B cell (primary cell): ENCODE measurements at regions not wholly inside any gene's neighbourhood (a gene's known extent, or its start where the extent isn't known, plus 50 kb on each side); places are given as distances from the start of the nearest gene placed in this dataset.

Experiments
- ATAC-seq: fragments of 200-7000 bp; cut with Tn5 transposase; one replicate; pipeline ENCODE4 v1.10.0; 2021; ENCODE audit warnings: low read depth, mild to moderate bottlenecking, moderate number of reproducible peaks, moderate library complexity
- CTCF ChIA-PET: fragments of 350-600 bp; sonication (Branson Sonifier 250); formaldehyde crosslinking; loops from one replicate; lab custom pipeline; 2021; ENCODE audit warnings: antibody characterized with exemption, inconsistent platforms; lab: Charles Lee
- POLR2A ChIA-PET: fragments of 350-600 bp; sonication (Branson Sonifier 250); formaldehyde crosslinking; loops from one replicate; lab custom pipeline; 2021; ENCODE audit warnings: antibody characterized with exemption; lab: Charles Lee
- DNase-seq: peaks from one replicate; pipeline ENCODE4 v3.0.0; 2013
- H2AFZ ChIP-seq: 2 replicates; pipeline ENCODE4 v1.6.1; 2012; ENCODE audit warnings: mild to moderate bottlenecking, low read depth, low read length; ENCODE audit not compliant: insufficient read depth, poor library complexity, severe bottlenecking
- H3K27ac ChIP-seq, 2 donors: 1 replicate in 1 of 2; 2 replicates in 1 of 2; pipeline ENCODE4 v1.5.1; 2012 to 2013; ENCODE audit warnings: low read length in 2 of 2, mild to moderate bottlenecking in 2 of 2, moderate library complexity in 1 of 2
- H3K27me3 ChIP-seq, 4 experiments: fragments of 200-600 bp in 1 of 4; sonication (generic) in 1 of 4; replicated peaks in 1 of 4; 1 replicate in 2 of 4; 2 replicates in 2 of 4; pipeline versions ENCODE4 v1.6.1 to v1.7.0; 2013 to 2016; ENCODE audit warnings: low read length in 3 of 4, mild to moderate bottlenecking in 2 of 4, mixed read lengths in 1 of 4, moderate library complexity in 1 of 4; ENCODE audit not compliant: insufficient read depth in 4 of 4, control insufficient read depth in 3 of 4; ENCODE audit errors: control extremely low read depth in 1 of 4
- H3K36me3 ChIP-seq, 2 experiments: replicated peaks in 1 of 2; 1 replicate in 1 of 2; 2 replicates in 1 of 2; pipeline versions ENCODE4 v1.6.1 to v1.7.1; 2013; ENCODE audit warnings: low read length in 1 of 2; ENCODE audit not compliant: insufficient read depth in 2 of 2, control insufficient read depth in 1 of 2; ENCODE audit errors: control extremely low read depth in 1 of 2, extremely low read depth in 1 of 2
- H3K4me1 ChIP-seq, 2 donors: fragments of 200-600 bp in 1 of 2; sonication (generic) in 1 of 2; 1 replicate in 1 of 2; 2 replicates in 1 of 2; pipeline versions ENCODE4 v1.5.1 to v1.6.1; 2013 to 2017; ENCODE audit warnings: low read length in 2 of 2; ENCODE audit not compliant: control insufficient read depth in 2 of 2, insufficient read depth in 2 of 2
- H3K4me2 ChIP-seq: replicated peaks from 2 replicates; pipeline ENCODE3; 2012; ENCODE audit warnings: mild to moderate bottlenecking, low read depth, low read length; ENCODE audit not compliant: poor library complexity, severe bottlenecking
- H3K4me3 ChIP-seq, 5 experiments: fragments of 200-600 bp in 1 of 5; sonication (generic) in 1 of 5; 1 replicate in 3 of 5; 2 replicates in 2 of 5; pipeline versions ENCODE4 v1.5.1 to v1.7.0; 2011 to 2016; ENCODE audit warnings: low read length in 4 of 5, mild to moderate bottlenecking in 4 of 5, low read depth in 2 of 5, control low read depth in 1 of 5, moderate library complexity in 1 of 5; ENCODE audit not compliant: insufficient read depth in 1 of 5; ENCODE audit errors: control extremely low read depth in 1 of 5, extremely low read depth in 1 of 5
- H3K79me2 ChIP-seq: fragments of 200-600 bp; sonication (generic); one replicate; pipeline ENCODE4 v1.6.0; 2016; ENCODE audit warnings: low read length; ENCODE audit not compliant: control insufficient read depth, insufficient read depth
- H3K9ac ChIP-seq: fragments of 200-600 bp; sonication (generic); 2 replicates; pipeline ENCODE4 v1.6.1; 2017; ENCODE audit warnings: mild to moderate bottlenecking, low read length, moderate library complexity
- H3K9me3 ChIP-seq, 3 donors: one replicate each; pipeline versions ENCODE4 v1.6.1 to v1.7.1; 2013; ENCODE audit warnings: low read length in 2 of 3; ENCODE audit not compliant: control insufficient read depth in 2 of 3, insufficient read depth in 1 of 3; ENCODE audit errors: control extremely low read depth in 1 of 3
- H4K20me1 ChIP-seq: 2 replicates; pipeline ENCODE4 v1.6.0; 2012; ENCODE audit warnings: mild to moderate bottlenecking, low read length; ENCODE audit not compliant: insufficient read depth, control insufficient read depth, poor library complexity, severe bottlenecking
- H3K27ac Mint-ChIP-seq: one replicate; pipeline ENCODE4 v1.8.0; 2021; ENCODE audit warnings: mixed read lengths
- H3K27me3 Mint-ChIP-seq: one replicate; pipeline ENCODE4 v1.8.0; 2021; ENCODE audit warnings: mixed read lengths
- H3K4me1 Mint-ChIP-seq: one replicate; pipeline ENCODE4 v1.8.0; 2021; ENCODE audit warnings: mixed read lengths
- H3K4me3 Mint-ChIP-seq: one replicate; pipeline ENCODE4 v1.8.0; 2021; ENCODE audit warnings: mixed read lengths
- H3K9me3 Mint-ChIP-seq: one replicate; pipeline ENCODE4 v1.8.0; 2022; ENCODE audit warnings: mixed read lengths; ENCODE audit not compliant: insufficient read depth
- EZH2 ChIP-seq: IDR thresholded peaks from 2 replicates; pipeline ENCODE4 v1.6.1; 2012; ENCODE audit warnings: borderline replicate concordance, low read depth, mild to moderate bottlenecking, moderate library complexity, low read length; ENCODE audit not compliant: insufficient read depth, poor library complexity, severe bottlenecking
- whole genome bisulfite sequencing: methylation state at CpG from one replicate; pipeline ENCODE4 v1.1.5; 2013; ENCODE audit warnings: missing lambda C conversion rate; ENCODE audit not compliant: insufficient coverage; 5-methylcytosine and 5-hydroxymethylcytosine counted together
- intact Hi-C: fragments of 100-400 bp; cut with micrococcal nuclease; formaldehyde crosslinking; loops from one replicate; pipeline ENCODE4 v1.10.0; 2022
- TF ChIP-seq, protein P1 (sequence below): fragments of 200-600 bp; IDR thresholded peaks from one replicate; pipeline ENCODE4 v1.8.0; 2022; ENCODE audit warnings: antibody characterized with exemption, mild to moderate bottlenecking

- no peak overlapping the region for H3K4me3 Mint-ChIP-seq
- Histone ChIP-seq H3K27me3 (no peaks in the 10 kb centered on the region), H3K4me2 (no peak overlapping the region), H3K27ac (no peak overlapping the region), H3K9me3 (no peaks in the 10 kb centered on the region), H3K4me3 (no peak overlapping the region), H2AFZ (no peak overlapping the region), H3K36me3 (no peaks in the 10 kb centered on the region), H3K79me2 (no peaks in the 10 kb centered on the region), H3K9ac (no peak overlapping the region), H4K20me1 (no peaks in the 10 kb centered on the region), H3K4me1 (peaks cover 16 to 20% of the 10 kb centered on the region in 2 donors)
- H3K9me3 Mint-ChIP-seq: no peaks in the 10 kb centered on the region
- ChIA-PET CTCF (interaction anchor here (0.7 kb wide), 1 partner anchor 87 kb away, joined by 4 read pairs; no protein-coding TSS in a partner anchor), POLR2A (no interaction called here)
- DNase-seq (no peak), ATAC-seq (no peak)
- TF ChIP-seq, protein P1, sequence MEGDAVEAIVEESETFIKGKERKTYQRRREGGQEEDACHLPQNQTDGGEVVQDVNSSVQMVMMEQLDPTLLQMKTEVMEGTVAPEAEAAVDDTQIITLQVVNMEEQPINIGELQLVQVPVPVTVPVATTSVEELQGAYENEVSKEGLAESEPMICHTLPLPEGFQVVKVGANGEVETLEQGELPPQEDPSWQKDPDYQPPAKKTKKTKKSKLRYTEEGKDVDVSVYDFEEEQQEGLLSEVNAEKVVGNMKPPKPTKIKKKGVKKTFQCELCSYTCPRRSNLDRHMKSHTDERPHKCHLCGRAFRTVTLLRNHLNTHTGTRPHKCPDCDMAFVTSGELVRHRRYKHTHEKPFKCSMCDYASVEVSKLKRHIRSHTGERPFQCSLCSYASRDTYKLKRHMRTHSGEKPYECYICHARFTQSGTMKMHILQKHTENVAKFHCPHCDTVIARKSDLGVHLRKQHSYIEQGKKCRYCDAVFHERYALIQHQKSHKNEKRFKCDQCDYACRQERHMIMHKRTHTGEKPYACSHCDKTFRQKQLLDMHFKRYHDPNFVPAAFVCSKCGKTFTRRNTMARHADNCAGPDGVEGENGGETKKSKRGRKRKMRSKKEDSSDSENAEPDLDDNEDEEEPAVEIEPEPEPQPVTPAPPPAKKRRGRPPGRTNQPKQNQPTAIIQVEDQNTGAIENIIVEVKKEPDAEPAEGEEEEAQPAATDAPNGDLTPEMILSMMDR: no peak
- no peak for TF ChIP-seq EZH2
- 34% methylated on average over 3 of the region's 6 CpGs for WGBS
- no peak overlapping the region for H3K27ac Mint-ChIP-seq
- peaks cover 27% of the 10 kb centered on the region for H3K4me1 Mint-ChIP-seq
- intact Hi-C loops: no loop called here
- no peaks in the 10 kb centered on the region for H3K27me3 Mint-ChIP-seq
These were observed 160.2 kb upstream of the CCDC68 start for GRCh38 chr18:55119434-55119833.

- TF ChIP-seq EZH2: no peak
- TF ChIP-seq, protein P1: no peak
- POLR2A ChIA-PET: no interaction called here
- H3K4me1 Mint-ChIP-seq: peaks cover 27% of the 10 kb centered on the region
- H3K27ac Mint-ChIP-seq: no peak overlapping the region
- DNase-seq (no peak), ATAC-seq (no peak)
- Histone ChIP-seq H3K4me3 (no peak overlapping the region), H3K27ac (no peak overlapping the region), H4K20me1 (no peaks in the 10 kb centered on the region), H3K36me3 (no peaks in the 10 kb centered on the region), H3K4me2 (no peak overlapping the region), H2AFZ (no peak overlapping the region), H3K9me3 (no peaks in the 10 kb centered on the region), H3K27me3 (no peaks in the 10 kb centered on the region), H3K79me2 (no peaks in the 10 kb centered on the region), H3K9ac (no peak overlapping the region), H3K4me1 (peaks cover 16 to 20% of the 10 kb centered on the region in 2 donors)
- H3K27me3 Mint-ChIP-seq: no peaks in the 10 kb centered on the region
- CTCF ChIA-PET: interaction anchor here (0.7 kb wide), 1 partner anchor 87 kb away, joined by 4 read pairs; no protein-coding TSS in a partner anchor
- no peak overlapping the region for H3K4me3 Mint-ChIP-seq
- H3K9me3 Mint-ChIP-seq: no peaks in the 10 kb centered on the region
- intact Hi-C loops: no loop called here
These were observed 159.8 kb upstream of the CCDC68 start for GRCh38 chr18:55119016-55119415.
